ENCODE measurements at regions not wholly inside any gene's neighbourhood (a gene's known extent, or its start where the extent isn't known, plus 50 kb on each side); places are given as distances from the start of the nearest gene placed in this dataset.

DNA sequence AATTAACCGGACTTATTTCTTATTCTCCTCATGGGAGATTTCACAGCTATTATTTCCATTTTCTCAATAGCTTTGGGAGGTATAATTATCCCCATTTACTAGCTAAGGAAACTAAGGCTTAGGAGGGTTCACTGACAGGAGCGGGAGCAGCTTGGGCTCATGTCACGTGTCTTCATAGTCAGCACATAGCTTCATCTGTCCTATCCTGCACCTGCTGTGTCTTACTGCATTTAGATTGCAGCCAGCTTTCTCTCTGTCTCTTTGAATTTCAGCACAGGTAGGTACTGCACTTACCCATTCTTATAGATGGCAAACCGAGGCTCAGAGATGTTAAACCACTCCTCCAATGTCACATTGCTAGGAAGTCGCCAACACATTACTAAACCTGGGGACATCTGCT is 839.9 kb downstream of the MAFB start:
- Histone ChIP-seq H3K4me3 (ENCODE audit: low read length) (no peak overlapping the region), H4K20me1 (ENCODE audit: low read length) (no peaks in the 10 kb centered on the region), H3K4me2 (ENCODE audit: low read length) (no peak overlapping the region), H3K27me3 (ENCODE audit: low read length) (no peaks in the 10 kb centered on the region), H2AFZ (ENCODE audit: low read length) (no peak overlapping the region), H3K9me2 (replicated peaks; ENCODE audit: low read length) (no peaks in the 10 kb centered on the region), H3K27ac (ENCODE audit: low read length) (no peak overlapping the region), H3K79me2 (ENCODE audit: low read length) (no peaks in the 10 kb centered on the region), H3K36me3 (ENCODE audit: low read depth, low read length) (no peaks in the 10 kb centered on the region), H3K9me3 (ENCODE audit: low read length) (peaks cover 6% of the 10 kb centered on the region; the same call in 1 of the 2 replicates), H3F3A (ENCODE audit: low read length, unreplicated experiment) (no peaks in the 10 kb centered on the region), H3K9ac (ENCODE audit: low read length) (no peak overlapping the region), H3K4me1 (ENCODE audit: insufficient read depth, low read length) (no peaks in the 10 kb centered on the region)
- intact Hi-C loops (cut with micrococcal nuclease) = no loop called here
- ChIA-PET POLR2A (ENCODE audit: unreplicated experiment) (no interaction called here), CTCF (no interaction called here)
- BruUV-seq (replicated peaks) = no TSS peak
- DNase-seq = no peak
- ATAC-seq = no peak
- TF ChIP-seq EZH2phosphoT487 (IDR thresholded peaks at IDR 0.05; ENCODE audit: borderline replicate concordance, low read length) = no peak
- TF ChIP-seq, protein P1, sequence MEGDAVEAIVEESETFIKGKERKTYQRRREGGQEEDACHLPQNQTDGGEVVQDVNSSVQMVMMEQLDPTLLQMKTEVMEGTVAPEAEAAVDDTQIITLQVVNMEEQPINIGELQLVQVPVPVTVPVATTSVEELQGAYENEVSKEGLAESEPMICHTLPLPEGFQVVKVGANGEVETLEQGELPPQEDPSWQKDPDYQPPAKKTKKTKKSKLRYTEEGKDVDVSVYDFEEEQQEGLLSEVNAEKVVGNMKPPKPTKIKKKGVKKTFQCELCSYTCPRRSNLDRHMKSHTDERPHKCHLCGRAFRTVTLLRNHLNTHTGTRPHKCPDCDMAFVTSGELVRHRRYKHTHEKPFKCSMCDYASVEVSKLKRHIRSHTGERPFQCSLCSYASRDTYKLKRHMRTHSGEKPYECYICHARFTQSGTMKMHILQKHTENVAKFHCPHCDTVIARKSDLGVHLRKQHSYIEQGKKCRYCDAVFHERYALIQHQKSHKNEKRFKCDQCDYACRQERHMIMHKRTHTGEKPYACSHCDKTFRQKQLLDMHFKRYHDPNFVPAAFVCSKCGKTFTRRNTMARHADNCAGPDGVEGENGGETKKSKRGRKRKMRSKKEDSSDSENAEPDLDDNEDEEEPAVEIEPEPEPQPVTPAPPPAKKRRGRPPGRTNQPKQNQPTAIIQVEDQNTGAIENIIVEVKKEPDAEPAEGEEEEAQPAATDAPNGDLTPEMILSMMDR (conservative IDR thresholded peaks at IDR 0.05; ENCODE audit: low read depth, low read length) = no peak

DNA sequence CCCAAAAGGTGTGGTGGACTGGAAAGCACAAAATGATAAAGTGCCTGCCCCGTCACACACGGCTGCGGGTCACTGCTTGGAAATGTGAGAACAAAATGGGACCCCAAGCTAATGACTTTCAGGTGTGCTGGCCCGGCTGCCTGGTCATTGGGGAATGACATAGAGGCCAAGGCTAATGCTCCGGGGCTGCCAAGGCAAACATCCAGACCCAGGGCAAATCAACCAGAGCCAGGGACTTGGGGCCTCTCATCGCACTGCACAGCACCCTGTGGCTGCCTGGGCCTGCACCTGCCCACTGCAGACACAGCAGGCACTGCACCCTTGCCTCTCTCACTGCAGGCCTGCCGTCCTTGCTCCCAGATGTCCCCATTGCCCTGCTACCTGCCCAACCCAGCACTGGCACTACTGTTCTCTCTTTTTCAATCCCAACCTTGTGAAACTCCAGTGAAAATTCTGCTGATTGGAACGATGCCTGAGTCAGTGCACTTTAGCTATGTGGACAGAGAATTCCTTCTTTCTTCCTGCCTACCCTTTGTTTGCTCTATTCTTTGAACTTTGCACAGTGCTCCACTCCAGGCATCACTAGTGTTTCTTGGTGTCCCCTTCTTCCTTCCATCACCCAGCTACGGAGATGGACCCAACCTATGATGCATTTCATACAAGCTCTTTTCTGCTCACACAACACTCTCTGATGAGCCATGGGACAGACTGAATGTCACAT is 849.5 kb downstream of the MAFB start:
- H3F3A ChIP-seq (ENCODE audit: low read length, unreplicated experiment) = no peaks in the 10 kb centered on the region
- no peak overlapping the region for H3K4me2 ChIP-seq (ENCODE audit: low read length)
- peaks cover 20% of the 10 kb centered on the region for H3K9me3 ChIP-seq (ENCODE audit: low read length)
- BruUV-seq (replicated peaks) = no TSS peak
- H3K9ac ChIP-seq (ENCODE audit: low read length) = no peak overlapping the region
- no peak for DNase-seq
- H4K20me1 ChIP-seq (ENCODE audit: low read length) = no peaks in the 10 kb centered on the region
- no peak overlapping the region for H2AFZ ChIP-seq (ENCODE audit: low read length)
- no peaks in the 10 kb centered on the region for H3K9me2 ChIP-seq (replicated peaks; ENCODE audit: low read length)
- TF ChIP-seq, protein P1 (conservative IDR thresholded peaks at IDR 0.05; ENCODE audit: low read depth, low read length) = no peak
- no peak for TF ChIP-seq EZH2phosphoT487 (IDR thresholded peaks at IDR 0.05; ENCODE audit: borderline replicate concordance, low read length)
- TF ChIP-seq EZH2 (IDR thresholded peaks at IDR 0.05; ENCODE audit: low read length, unreplicated experiment) = no peak
- H3K79me2 ChIP-seq (ENCODE audit: low read length) = no peaks in the 10 kb centered on the region
- no peaks in the 10 kb centered on the region for H3K36me3 ChIP-seq (ENCODE audit: low read depth, low read length)
- POLR2A ChIA-PET (ENCODE audit: unreplicated experiment) = no interaction called here
- no peak overlapping the region for H3K27ac ChIP-seq (ENCODE audit: low read length)
- ATAC-seq = no peak
- intact Hi-C loops (cut with micrococcal nuclease) = no loop called here
- no peaks in the 10 kb centered on the region for H3K27me3 ChIP-seq (ENCODE audit: low read length)
- CTCF ChIA-PET = no interaction called here
- no peak overlapping the region for H3K4me3 ChIP-seq (ENCODE audit: low read length)
- H3K4me1 ChIP-seq (ENCODE audit: insufficient read depth, low read length) = no peaks in the 10 kb centered on the region

DNA sequence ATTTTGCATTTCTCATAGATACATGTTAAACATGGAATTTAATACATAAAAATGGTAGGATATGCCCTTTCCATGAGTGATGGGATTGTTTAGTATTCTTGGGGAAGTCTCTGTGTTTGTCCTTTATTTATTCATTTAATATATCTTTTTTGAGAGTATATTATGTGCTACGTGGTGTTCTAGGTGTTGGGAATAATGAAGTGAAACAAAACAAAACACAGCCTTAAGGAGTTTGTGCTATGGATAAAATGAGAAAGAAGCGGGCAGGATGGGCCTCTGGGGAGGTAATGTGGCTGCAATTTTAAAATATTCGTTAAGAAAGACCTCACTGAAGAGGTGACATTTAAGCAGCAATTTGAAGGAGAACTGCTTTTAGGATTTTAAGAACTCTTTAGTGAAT is 851.5 kb downstream of the MAFB start:
- peaks cover 24% of the 10 kb centered on the region for H3K9me3 ChIP-seq (ENCODE audit: low read length)
- ATAC-seq (no peak), DNase-seq (no peak)
- no peaks in the 10 kb centered on the region for H3K79me2 ChIP-seq (ENCODE audit: low read length)
- TF ChIP-seq, protein P1 (conservative IDR thresholded peaks at IDR 0.05; ENCODE audit: low read depth, low read length) = no peak
- TF ChIP-seq EZH2 (IDR thresholded peaks at IDR 0.05; ENCODE audit: low read length, unreplicated experiment) = no peak
- TF ChIP-seq EZH2phosphoT487 (IDR thresholded peaks at IDR 0.05; ENCODE audit: borderline replicate concordance, low read length) = no peak
- no peak overlapping the region for H3K27ac ChIP-seq (ENCODE audit: low read length)
- CTCF ChIA-PET = no interaction called here
- no peak overlapping the region for H2AFZ ChIP-seq (ENCODE audit: low read length)
- H3K9me2 ChIP-seq (replicated peaks; ENCODE audit: low read length) = no peaks in the 10 kb centered on the region
- H3K4me1 ChIP-seq (ENCODE audit: insufficient read depth, low read length) = no peaks in the 10 kb centered on the region
- no peak overlapping the region for H3K9ac ChIP-seq (ENCODE audit: low read length)
- no TSS peak for BruUV-seq (replicated peaks)
- POLR2A ChIA-PET (ENCODE audit: unreplicated experiment) = no interaction called here
- intact Hi-C loops (cut with micrococcal nuclease) = no loop called here
- no peaks in the 10 kb centered on the region for H3K27me3 ChIP-seq (ENCODE audit: low read length)
- no peaks in the 10 kb centered on the region for H3K36me3 ChIP-seq (ENCODE audit: low read depth, low read length)
- H3K4me2 ChIP-seq (ENCODE audit: low read length) = no peak overlapping the region
- no peaks in the 10 kb centered on the region for H3F3A ChIP-seq (ENCODE audit: low read length, unreplicated experiment)
- no peak overlapping the region for H3K4me3 ChIP-seq (ENCODE audit: low read length)
- H4K20me1 ChIP-seq (ENCODE audit: low read length) = no peaks in the 10 kb centered on the region
